HG03064 (cell line): ENCODE measurements at regions not wholly inside any gene's neighbourhood (a gene's known extent, or its start where the extent isn't known, plus 50 kb on each side); places are given as distances from the start of the nearest gene placed in this dataset.

Source experiments
- ATAC-seq: cut with Tn5 transposase; IDR thresholded peaks from one replicate; pipeline ENCODE4 v1.9.1; 2021; ENCODE audit warnings: low read depth; ENCODE audit not compliant: unreplicated experiment

- no peak for ATAC-seq
These were observed 349.9 kb downstream of the TRIB2 start for GRCh38 chr2:13066676-13067075.

- no peak for ATAC-seq
These were observed 350.8 kb downstream of the TRIB2 start for GRCh38 chr2:13067508-13067907.

DNA sequence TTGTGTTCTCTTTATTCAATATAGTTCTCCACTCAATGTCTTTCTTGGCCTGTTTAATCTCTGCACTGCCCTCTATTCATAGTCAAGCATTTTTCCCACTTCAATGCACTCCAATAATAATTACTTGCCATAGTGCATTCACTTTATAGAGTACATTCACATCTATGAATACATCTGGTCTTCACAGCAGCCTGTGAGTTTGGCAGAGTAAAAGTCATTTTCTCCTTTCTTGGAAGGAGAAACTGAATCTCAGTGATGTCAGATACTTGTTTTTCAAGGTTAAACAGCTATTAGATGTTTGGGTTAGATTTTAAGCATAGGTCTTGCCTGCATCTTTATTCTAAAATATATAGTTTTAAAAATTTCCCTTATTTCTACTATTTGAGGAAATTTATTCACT, 373.2 kb downstream of the TRIB2 start:
- ATAC-seq, result no peak

GRCh38 chr2:13091455-13091854, 374.7 kb downstream of the TRIB2 start:
- ATAC-seq, result no peak

GRCh38 chr2:13091861-13092378, 375.2 kb downstream of the TRIB2 start:
- no peak for ATAC-seq

GRCh38 chr2:13093416-13093991, 376.8 kb downstream of the TRIB2 start:
- no peak for ATAC-seq

GRCh38 chr2:13102397-13103063, 385.8 kb downstream of the TRIB2 start:
- no peak for ATAC-seq

DNA sequence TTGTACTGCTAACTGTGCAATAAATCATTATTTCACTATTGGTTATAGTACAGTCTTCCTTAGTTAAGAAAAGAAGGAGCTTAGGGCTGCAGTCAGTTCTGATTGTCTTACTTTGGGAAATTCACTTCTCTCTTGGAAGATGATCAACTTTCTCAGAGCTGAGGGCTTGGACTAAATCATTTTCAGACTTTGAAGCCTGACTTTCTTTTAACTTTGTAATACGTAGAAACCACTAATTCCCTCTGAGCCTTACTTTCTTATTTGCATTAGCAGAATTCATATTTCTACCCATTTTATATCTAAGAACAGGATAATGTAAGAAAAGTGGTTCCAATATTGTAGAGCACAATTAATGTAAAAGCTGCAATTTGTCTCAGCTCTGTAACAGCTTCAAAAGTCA, 386.4 kb downstream of the TRIB2 start:
- no peak for ATAC-seq

DNA sequence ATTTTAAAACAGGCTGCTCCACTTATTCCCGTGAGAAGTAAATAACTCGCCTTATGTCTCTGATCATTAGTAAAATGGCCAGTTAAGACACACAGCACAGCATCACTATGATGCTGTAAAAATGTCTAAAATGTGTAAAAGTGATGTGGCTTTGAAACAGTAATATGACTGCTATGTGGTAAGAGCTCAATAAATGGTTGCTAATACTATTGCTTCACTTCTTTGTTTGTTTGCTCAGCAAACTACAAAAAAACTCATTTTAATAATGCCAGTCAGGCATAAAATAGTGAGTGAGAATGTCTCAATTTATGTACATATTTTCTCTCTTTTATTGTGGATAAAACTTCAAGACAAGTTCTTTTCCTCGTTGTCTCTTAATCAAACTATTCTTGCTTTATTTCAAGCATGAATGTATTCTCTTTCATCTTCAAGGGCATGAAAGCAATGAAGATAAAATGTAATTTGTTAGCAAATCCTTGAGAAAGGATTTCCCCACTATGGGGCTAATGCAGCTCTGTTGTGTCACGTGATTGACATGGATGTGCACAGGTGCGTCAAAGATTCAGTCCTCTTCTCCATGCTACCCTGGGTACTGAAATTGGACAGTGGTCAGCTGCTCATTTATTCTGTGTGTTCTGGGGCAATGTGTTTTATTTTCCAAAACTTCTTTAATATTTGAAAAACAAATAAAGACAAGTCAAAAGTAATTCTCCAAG, 387.2 kb downstream of the TRIB2 start:
- no peak for ATAC-seq

- ATAC-seq, result no peak
These were observed 388.0 kb downstream of the TRIB2 start for GRCh38 chr2:13104723-13105122.

DNA sequence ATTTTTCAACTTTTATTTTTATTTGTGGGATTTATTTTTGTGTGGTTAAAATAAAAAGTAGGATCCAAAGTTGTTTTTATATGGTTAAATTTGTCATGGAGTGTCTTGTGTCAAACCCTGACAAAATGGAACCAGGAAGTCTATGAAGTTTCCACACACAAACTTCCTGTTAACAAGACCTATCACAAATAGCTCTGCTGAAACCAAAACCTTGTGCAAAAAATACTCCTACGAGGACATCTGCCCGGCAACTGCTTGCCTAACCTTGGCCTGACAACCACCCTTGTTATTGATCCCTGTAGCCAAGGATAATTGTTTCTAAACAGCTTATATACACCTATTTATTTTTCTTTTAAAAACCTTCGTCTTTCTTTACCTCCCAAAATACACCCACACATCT, 389.6 kb downstream of the TRIB2 start:
- no peak for ATAC-seq

DNA sequence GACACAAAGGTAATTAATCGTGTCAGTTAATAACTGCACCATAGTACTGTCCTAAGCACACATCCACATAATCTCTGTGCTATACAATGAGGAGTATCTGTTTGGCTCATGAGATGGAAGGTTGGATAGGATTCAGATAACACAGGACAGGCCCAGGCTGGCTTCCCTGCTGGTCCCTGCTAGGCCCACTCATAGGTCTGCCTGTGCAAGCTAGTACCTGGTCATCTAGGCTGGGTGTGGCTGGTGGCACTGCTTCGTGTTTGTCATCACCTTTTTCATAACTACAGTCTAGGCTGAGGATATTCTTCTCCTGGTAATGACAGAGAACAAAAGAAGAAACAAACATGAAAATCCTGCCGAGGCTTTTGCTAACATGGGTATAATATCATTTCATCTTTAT, 392.8 kb downstream of the TRIB2 start:
- ATAC-seq, result no peak

GRCh38 chr2:13110825-13111224, 394.1 kb downstream of the TRIB2 start:
- ATAC-seq, result no peak

GRCh38 chr2:13113002-13113401, 396.3 kb downstream of the TRIB2 start:
- ATAC-seq, result no peak

- ATAC-seq, result no peak
These were observed 397.7 kb downstream of the TRIB2 start for GRCh38 chr2:13114391-13114790.

DNA sequence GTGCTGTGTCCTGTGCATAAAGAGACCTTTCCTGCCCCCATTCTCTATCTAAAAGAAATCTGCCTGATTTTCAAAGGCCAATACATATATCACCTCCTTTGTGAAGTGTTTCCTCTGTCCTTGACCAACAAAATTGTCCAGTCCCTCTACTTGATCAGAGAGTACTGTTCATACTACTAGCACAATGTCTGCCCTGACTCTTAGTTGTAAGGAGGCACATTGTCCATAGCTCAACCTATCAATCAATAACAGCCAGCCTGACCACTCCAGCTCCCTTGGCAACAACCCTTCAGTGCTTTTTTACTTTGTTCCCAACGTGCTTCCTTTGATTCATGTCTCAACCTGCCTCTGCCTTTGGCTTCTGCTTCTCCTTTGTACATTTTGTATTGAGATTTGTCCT, 398.9 kb downstream of the TRIB2 start:
- no peak for ATAC-seq

DNA sequence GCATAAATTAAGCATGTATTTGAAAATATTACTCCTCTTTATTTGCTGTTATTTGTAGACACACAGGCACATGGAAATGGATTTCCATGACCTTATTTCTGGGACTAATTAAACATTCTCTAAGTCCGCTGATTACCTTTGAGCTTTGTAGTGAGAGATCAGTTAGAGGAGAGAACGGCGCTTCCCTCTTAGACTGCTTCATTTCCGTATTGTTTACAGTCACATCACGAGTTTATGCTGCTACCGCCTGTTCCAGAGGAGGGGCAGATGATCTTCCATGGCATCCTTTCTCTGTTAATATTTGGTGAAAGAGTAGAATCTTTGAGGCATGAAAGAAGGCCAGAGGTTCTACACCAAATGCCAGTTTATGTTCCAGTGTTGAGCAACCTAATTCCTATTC, 404.4 kb downstream of the TRIB2 start:
- no peak for ATAC-seq

DNA sequence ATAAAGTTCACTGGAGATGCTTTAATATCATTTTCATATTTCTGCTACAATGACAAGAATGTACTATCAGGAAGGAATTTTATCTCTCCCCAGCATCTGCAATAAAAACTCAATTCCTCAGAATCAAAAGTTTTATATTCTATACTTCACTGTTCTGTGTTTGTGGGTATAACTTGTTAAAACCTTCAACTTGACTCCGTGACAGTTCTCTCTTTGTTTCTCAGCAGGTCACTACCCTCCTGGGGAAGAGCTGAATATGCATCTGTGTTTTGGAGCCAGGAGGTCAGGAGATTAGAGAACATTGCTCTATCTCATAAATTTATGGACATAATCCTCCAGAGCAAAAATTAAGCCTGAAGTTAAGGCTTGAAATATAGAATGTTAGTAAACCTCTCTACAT, 411.4 kb downstream of the TRIB2 start:
- no peak for ATAC-seq

GRCh38 chr2:13135369-13135768, 418.6 kb downstream of the TRIB2 start:
- no peak for ATAC-seq

DNA sequence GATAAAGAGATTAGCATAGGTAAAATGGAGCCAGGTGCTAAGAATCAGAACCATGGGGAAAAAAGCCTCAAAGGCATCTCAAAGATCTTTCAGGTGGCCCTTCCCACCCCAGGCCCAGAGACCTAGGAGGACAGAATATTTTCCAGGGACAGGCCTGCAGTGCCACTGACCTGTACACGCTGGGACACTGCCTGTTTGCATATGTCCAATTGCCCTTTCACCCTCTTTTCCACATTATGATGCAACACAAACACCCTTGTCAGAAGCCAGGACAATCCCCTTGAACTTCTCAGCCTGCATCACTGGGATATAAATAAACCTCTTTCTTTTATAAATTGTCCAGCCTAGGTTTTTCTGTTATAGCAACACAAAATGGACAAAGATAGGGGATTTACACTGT, 419.1 kb downstream of the TRIB2 start:
- no peak for ATAC-seq

GRCh38 chr2:13137679-13138078, 420.9 kb downstream of the TRIB2 start:
- no peak for ATAC-seq

- ATAC-seq, result no peak
These were observed 424.6 kb downstream of the TRIB2 start for GRCh38 chr2:13141315-13141714.
